Osteocyte (in vitro differentiated cells): ENCODE measurements at regions not wholly inside any gene's neighbourhood (a gene's known extent, or its start where the extent isn't known, plus 50 kb on each side); places are given as distances from the start of the nearest gene placed in this dataset.

Source experiments
- DNase-seq: peaks from one replicate; pipeline ENCODE4 v3.0.0; 2021; ENCODE audit warnings: mixed read lengths; ENCODE audit not compliant: unreplicated experiment; ENCODE audit errors: extremely low spot score
- H3K27ac Mint-ChIP-seq: one replicate; pipeline ENCODE4 v1.8.0; 2021; ENCODE audit warnings: mild to moderate bottlenecking, mixed read lengths; ENCODE audit not compliant: unreplicated experiment
- H3K27me3 Mint-ChIP-seq: one replicate; pipeline ENCODE4 v1.8.0; 2021; ENCODE audit warnings: mixed read lengths; ENCODE audit not compliant: unreplicated experiment
- H3K36me3 Mint-ChIP-seq: one replicate; pipeline ENCODE4 v1.8.0; 2021; ENCODE audit warnings: mixed read lengths; ENCODE audit not compliant: unreplicated experiment
- H3K4me1 Mint-ChIP-seq: one replicate; pipeline ENCODE4 v1.8.0; 2021; ENCODE audit warnings: mixed read lengths; ENCODE audit not compliant: unreplicated experiment
- H3K4me3 Mint-ChIP-seq: one replicate; pipeline ENCODE4 v1.8.0; 2021; ENCODE audit warnings: mild to moderate bottlenecking, moderate library complexity, mixed read lengths; ENCODE audit not compliant: unreplicated experiment
- H3K9me3 Mint-ChIP-seq: one replicate; pipeline ENCODE4 v1.8.0; 2021; ENCODE audit warnings: mixed read lengths; ENCODE audit not compliant: unreplicated experiment
- TF ChIP-seq, protein P1 (sequence below): fragments of 200-600 bp; sonication (generic); IDR thresholded peaks from 2 replicates; pipeline ENCODE4 v1.5.0; 2021; ENCODE audit warnings: antibody characterized with exemption, mild to moderate bottlenecking, moderate library complexity

DNA sequence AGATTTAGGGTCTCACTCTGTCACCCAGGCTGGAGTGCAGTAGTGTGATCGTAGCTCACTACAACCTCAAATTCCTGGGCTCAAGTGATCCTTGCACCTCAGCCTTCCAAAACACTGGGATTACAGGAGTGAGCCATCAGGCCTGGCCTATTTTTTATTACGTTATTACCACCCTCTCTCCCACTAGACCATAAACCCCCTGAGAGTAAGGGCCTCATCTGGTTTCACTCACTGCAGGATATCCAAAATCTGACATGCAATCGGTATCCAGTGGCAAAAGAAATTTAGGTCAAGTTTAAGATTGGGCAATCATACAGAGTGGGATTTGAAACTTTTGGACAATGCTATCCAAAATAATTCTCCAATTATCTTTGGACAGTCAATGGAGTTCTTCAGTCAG, 117.0 kb upstream of the NEBL start:
- no peak overlapping the region for H3K27ac Mint-ChIP-seq
- no peak overlapping the region for H3K4me3 Mint-ChIP-seq
- no peak for DNase-seq
- no peaks in the 10 kb centered on the region for H3K4me1 Mint-ChIP-seq
- no peaks in the 10 kb centered on the region for H3K36me3 Mint-ChIP-seq
- H3K27me3 Mint-ChIP-seq, result peaks cover 38% of the 10 kb centered on the region
- TF ChIP-seq, protein P1, sequence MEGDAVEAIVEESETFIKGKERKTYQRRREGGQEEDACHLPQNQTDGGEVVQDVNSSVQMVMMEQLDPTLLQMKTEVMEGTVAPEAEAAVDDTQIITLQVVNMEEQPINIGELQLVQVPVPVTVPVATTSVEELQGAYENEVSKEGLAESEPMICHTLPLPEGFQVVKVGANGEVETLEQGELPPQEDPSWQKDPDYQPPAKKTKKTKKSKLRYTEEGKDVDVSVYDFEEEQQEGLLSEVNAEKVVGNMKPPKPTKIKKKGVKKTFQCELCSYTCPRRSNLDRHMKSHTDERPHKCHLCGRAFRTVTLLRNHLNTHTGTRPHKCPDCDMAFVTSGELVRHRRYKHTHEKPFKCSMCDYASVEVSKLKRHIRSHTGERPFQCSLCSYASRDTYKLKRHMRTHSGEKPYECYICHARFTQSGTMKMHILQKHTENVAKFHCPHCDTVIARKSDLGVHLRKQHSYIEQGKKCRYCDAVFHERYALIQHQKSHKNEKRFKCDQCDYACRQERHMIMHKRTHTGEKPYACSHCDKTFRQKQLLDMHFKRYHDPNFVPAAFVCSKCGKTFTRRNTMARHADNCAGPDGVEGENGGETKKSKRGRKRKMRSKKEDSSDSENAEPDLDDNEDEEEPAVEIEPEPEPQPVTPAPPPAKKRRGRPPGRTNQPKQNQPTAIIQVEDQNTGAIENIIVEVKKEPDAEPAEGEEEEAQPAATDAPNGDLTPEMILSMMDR, result no peak
- H3K9me3 Mint-ChIP-seq, result no peaks in the 10 kb centered on the region

DNA sequence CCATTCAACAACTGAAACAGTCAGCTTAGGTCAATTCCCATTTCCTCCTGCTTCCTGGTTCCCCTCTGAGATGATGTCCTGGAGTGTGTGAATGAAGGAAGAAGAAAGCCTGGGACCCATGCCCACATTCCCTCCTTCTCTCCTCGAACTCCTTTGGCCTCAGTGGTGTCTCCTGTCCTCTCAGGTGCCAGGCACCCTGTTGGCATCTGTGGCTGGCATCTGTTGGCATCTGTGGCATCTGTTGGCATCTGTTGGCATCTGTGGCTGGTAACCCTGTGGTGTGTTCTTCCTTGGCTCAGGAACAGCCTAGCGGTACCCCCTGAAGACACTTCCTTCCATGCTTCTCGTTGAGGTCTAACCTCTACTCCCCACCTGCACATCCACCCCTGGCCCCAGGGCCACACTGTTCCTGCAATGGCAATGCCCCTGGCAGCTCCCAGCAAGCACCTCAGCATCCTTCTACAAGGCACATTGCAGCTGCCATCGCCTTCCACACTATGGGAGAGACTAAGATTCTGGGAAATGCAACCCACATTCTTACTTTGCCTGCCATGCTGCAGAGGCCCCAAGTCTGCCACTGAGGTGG, 114.4 kb upstream of the NEBL start:
- DNase-seq, result no peak
- Mint-ChIP-seq H3K27ac (no peak overlapping the region), H3K36me3 (no peaks in the 10 kb centered on the region), H3K4me1 (no peaks in the 10 kb centered on the region), H3K4me3 (no peak overlapping the region), H3K9me3 (no peaks in the 10 kb centered on the region), H3K27me3 (peaks cover 41% of the 10 kb centered on the region)
- TF ChIP-seq, protein P1, result no peak

DNA sequence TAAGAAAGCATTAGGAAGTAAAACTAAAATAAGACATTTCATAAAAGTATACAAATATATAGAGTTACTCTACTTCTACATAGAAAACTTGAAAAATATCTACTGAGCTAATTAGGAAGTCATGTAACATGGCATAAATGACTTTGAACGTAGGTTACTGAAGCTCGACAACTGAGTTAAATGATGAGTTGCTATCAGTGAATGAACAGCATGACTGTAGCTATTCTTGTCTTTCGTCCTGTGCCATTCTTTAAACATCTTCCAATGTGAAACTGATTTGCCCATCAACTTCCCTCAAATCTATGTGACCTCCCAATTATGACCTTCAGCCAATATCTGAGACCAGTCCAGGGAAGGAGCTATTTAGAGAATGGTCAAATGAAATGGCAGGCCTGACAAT, 113.5 kb upstream of the NEBL start:
- H3K36me3 Mint-ChIP-seq, result no peaks in the 10 kb centered on the region
- no peaks in the 10 kb centered on the region for H3K4me1 Mint-ChIP-seq
- peaks cover 44% of the 10 kb centered on the region for H3K27me3 Mint-ChIP-seq
- TF ChIP-seq, protein P1, result no peak
- DNase-seq, result no peak
- no peaks in the 10 kb centered on the region for H3K9me3 Mint-ChIP-seq
- H3K27ac Mint-ChIP-seq, result no peak overlapping the region
- no peak overlapping the region for H3K4me3 Mint-ChIP-seq

DNA sequence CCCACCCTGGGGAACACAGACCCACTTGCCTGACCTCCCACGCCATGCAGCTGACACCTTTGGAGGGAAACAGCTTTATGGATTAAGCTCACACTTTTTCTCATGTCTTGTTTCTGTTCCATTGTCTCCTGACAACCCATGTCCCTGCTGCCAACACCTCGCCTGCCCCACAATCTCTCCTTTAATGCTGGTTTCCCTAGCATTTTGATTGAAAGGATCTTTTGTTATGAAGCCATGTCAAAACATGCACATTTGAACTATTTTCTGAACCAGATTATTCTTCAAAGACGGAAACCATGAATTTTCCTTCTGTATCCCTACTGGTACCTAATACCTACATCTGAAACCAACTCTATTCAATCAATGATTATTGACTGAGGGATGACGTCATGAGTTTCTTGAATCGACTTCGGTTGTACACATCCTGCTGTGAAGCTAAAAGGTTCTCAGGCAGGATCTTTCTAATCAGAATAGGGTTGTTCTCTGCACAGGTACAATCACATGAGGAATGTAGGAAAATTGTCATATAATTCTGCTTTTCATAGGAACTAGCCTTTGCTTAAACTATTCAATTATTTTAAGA, 106.2 kb upstream of the NEBL start:
- no peak for DNase-seq
- no peaks in the 10 kb centered on the region for H3K9me3 Mint-ChIP-seq
- TF ChIP-seq, protein P1, result no peak
- peaks cover 21% of the 10 kb centered on the region for H3K4me1 Mint-ChIP-seq
- H3K27me3 Mint-ChIP-seq, result peaks cover 20% of the 10 kb centered on the region
- no peak overlapping the region for H3K4me3 Mint-ChIP-seq
- no peak overlapping the region for H3K27ac Mint-ChIP-seq
- no peaks in the 10 kb centered on the region for H3K36me3 Mint-ChIP-seq

DNA sequence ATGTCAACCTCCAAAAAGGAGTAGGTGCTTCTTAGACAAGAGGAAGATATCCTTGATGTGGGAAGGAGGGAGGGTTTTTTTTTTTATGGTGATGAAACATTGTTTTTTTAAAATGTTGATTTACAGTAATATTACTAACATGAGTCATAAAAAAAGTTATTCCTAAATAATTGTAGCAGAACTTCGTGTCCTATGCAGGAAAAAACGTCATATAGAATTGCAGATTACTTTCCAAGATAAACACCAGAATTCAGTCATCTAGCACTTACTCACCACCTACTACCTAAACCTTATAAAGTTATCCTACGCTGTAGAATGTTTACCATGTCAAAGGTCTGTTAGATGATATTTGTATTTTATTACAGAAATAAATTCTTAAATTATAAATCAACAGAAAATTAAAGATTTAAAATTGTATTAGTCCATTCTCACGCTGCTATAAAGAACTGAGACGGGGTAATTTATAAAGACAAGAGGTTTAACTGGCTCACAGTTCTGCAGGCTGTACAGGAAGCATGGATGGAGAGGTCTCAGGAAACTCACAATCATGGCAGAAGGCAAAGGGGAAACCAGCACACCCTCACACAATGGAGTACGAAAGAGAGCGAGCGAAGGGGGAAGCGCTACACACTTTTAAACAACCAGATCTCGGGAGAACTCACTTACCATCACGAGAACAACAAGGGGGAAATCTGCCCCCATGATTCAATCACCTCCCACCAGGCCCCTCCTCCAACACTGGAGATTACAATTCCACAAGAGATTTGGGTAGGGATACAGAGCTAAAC, 105.2 kb upstream of the NEBL start:
- H3K36me3 Mint-ChIP-seq, result no peaks in the 10 kb centered on the region
- DNase-seq, result no peak
- H3K9me3 Mint-ChIP-seq, result no peaks in the 10 kb centered on the region
- peaks cover 21% of the 10 kb centered on the region for H3K4me1 Mint-ChIP-seq
- H3K4me3 Mint-ChIP-seq, result peak overlapping the region; percentile 11
- TF ChIP-seq, protein P1, result no peak
- peaks cover 15% of the 10 kb centered on the region for H3K27me3 Mint-ChIP-seq
- H3K27ac Mint-ChIP-seq, result peak overlapping the region; percentile 67
